ENCODE measurements at regions not wholly inside any gene's neighbourhood (a gene's known extent, or its start where the extent isn't known, plus 50 kb on each side); places are given as distances from the start of the nearest gene placed in this dataset.
"Not testable (repeated sequence)": the region's sequence is repeated elsewhere in the genome, so short reads cannot be mapped to it uniquely, and the experiment has no call there.

GRCh38 chr16:60763869-60764268 is 1272.4 kb downstream of the CDH8 start:
- no peak for DNase-seq

- no peak for DNase-seq
Observed at GRCh38 chr16:60755907-60756306, 1280.3 kb downstream of the CDH8 start.

DNA sequence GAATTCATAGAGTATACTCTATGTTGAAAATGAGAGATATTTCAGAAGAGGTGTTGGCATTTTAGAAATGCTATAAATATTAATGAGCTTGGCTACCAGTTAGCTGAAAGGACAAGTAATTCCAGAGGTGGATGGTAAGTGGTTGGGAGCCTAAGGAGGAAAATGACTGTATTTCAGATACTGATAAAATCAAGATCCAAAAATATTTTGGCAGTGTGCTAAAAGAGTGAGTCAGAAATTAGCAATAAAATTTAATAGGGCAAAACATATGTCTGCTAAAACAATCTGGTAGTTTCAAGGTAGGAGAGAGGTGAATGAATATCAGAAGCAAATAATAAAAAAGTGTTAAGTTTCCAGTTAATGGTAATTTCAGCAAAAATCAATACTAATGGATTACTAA is 1287.9 kb downstream of the CDH8 start:
- no peak for DNase-seq

DNA sequence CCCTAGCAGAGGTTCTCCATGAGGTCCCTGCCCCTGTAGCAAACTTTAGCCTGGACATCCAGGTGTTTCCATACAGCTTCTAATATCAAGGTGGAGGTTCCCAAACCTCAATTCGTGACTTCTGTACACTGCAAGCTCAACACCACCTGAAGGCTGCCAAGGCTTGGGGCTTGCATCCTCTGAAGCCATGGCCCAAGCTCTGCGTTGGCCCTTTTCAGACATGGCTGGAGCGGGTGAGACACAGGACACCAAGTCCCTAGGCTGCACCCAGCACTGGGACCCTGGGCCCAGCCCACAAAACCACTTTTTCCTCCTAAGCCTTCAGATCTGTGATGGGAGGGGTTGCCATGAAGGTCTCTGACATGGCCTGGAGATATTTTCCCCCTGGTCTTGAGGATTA is 1292.0 kb downstream of the CDH8 start:
- no peak for DNase-seq

DNA sequence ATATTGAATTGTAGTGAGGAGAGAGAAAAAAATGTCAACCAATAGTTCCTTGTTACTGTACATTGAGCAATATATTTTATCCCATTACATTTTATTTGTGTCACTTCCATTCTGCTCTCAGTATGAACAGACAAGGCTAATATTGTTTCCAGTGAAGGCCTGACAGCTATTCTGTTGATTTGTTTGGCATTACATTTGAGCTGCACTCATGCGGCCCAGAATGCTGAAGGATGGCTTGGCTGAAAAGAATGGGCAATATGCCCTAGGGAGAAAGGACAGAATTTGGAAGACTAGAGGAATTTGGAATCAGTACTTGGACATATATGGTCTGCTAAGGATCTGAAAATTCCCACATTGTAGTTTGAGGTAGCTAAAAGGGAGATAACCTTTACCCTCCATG is 1294.4 kb downstream of the CDH8 start:
- no peak for DNase-seq

- DNase-seq, result no peak
Observed at GRCh38 chr16:60739737-60740683, 1296.2 kb downstream of the CDH8 start.

- no peak for DNase-seq
Observed at GRCh38 chr16:60731329-60732050, 1304.7 kb downstream of the CDH8 start.

GRCh38 chr16:60729051-60729450 is 1307.2 kb downstream of the CDH8 start:
- no peak for DNase-seq

DNA sequence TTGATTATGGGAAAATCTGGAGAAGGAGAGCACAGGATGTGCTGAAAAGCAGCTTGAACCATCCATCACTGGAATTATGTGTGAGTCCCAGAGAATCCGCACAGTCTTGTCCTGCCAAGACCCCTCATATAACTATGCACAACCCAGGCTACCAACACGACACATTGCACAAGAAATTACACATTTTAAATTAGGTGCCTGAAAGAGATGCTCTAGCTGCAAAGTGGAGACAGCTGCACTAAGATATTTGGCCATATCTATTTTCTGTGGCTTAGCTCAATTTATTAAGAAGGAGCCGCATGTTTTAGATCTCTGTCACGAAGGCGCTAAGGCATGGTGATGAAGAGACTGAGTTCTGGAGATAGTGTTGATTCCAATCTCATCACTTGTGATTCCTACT is 1308.4 kb downstream of the CDH8 start:
- no peak for DNase-seq

DNA sequence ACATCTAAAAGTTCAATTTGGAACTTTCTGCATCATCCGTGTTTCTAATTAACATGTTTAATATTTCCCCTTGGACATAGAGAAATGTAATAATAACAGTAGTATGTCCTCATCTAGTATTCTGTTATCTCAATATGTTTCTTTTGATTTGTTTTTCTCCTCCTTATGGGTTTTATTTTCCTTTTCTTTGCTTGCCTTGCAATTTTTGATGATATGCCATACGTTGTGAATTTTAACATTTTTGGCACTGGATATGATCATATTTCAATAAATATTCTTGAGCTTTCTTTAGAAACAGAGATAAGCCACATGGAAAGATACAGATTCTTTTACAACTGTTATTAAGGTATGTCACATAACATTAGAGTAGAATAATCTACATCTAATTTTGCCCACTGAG is 1316.2 kb downstream of the CDH8 start:
- no peak for DNase-seq

DNA sequence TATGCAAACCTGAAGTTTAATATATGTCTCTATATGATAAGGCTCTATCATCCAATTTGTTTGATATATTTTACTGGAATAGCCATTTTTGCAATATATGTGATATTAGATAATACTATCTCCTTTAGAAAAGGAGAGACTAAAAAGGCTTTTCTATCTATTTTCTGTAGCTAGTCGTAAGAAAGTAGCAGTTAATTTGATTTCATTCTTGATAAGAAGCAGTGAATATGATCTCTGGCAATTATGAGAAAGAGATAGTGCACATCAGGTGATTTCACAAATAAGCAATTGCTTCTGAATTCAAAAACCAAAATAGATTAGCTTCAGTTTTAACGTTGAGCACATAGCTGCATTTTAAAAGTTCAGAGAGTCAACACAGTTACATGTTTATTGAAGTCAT is 1318.4 kb downstream of the CDH8 start:
- DNase-seq, result no peak

DNA sequence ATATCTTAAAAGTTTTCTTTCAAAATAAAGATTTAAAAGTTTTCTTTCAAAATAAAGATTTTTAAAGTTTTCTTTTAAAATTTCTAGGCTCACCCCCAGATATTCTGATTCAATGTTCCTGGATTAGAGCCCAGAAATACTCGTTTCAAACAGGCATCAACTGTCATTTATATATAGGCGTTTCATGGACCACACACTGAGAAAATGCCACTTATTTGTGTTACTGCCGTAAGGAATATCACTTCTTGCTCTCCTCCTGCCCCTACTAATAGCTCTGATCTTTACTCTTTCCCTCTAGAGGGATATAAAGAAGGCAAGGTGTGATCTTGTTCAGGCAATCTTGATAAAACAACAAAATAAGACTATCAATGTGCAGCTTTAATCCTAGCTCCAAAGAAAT is 1324.1 kb downstream of the CDH8 start:
- no peak for DNase-seq

DNA sequence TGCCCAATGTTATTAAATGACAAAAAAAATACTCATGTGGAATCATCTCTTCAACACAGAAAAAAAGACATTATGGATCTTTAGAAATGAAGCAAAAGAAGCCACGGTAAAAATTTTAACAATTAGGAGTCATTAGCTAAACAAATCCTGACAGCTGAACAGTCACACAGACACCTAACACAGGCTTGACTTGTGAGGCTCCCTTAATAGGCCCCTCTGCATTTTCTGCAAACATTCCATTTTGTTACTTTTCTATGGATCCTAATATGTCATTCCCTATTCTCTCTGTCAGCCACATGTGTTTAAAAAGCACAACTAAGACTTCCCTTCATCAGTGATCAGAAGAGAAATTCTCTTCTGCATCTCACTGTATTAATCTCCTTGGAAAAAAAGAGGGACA is 1331.5 kb downstream of the CDH8 start:
- no peak for DNase-seq

GRCh38 chr16:60703096-60703495 is 1333.1 kb downstream of the CDH8 start:
- no peak for DNase-seq

- DNase-seq, result no peak
Observed at GRCh38 chr16:60686824-60687223, 1349.4 kb downstream of the CDH8 start.

DNA sequence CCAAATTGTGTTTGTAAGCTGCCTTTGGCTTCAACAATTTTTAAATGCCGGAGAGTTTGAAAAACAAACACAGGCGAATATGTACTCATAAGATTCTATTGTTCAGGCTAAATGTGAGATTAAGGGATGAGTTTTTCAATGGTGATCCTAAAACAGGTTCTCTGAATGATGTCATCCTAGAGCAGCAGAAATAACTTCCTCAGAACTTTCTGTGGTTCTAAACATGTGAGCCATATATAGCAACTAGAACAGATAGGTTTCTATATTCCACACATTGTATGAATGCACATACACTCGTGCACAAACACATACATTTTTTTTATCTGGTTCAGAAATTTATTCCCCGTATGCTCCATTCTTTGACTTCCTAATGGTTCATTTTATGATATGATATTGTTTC is 1352.2 kb downstream of the CDH8 start:
- DNase-seq, result no peak

GRCh38 chr16:60682219-60682618 is 1354.0 kb downstream of the CDH8 start:
- no peak for DNase-seq

- no peak for DNase-seq
Observed at GRCh38 chr16:60681043-60681442, 1355.2 kb downstream of the CDH8 start.

GRCh38 chr16:60675022-60675421 is 1361.2 kb downstream of the CDH8 start:
- DNase-seq, result no peak

DNA sequence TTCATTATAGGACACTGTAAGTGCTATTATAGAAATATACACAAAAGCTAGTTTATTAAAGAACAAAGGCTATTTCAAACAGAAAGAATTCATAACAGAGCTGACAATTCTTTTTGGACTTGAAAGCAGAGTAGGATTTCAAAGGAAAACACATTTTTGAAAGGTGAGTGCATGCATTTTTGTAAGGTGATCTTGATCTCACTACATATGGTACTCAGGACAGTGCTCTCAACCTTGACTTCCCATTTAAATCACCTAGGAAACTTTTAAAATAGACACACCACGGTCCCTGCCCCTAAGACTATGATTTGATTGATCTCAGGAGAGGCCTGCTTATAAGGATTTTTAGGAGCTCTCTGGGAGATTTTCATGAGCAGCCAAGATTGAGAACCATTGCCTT is 1362.0 kb downstream of the CDH8 start:
- DNase-seq, result no peak

- DNase-seq, result no peak
Observed at GRCh38 chr16:60655514-60656153, 1380.6 kb downstream of the CDH8 start.

DNA sequence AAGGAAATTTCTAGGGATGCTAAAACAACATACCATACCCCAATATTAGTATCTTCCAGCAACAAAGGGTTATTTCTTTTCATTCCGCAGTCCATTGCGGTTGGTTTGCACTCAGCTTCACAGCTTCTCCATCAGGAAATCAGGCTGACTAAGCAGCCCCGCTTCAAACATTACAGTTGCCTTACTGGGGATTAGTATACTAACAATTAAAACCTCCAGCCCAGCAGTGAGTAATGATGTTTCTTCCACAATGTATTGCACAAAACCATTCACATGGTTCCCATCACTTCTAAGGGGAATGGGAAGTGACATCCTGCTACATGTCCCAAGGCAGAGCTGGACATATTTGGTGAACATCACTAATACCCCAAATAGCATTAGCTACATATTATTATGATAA is 1384.9 kb downstream of the CDH8 start:
- no peak for DNase-seq

DNA sequence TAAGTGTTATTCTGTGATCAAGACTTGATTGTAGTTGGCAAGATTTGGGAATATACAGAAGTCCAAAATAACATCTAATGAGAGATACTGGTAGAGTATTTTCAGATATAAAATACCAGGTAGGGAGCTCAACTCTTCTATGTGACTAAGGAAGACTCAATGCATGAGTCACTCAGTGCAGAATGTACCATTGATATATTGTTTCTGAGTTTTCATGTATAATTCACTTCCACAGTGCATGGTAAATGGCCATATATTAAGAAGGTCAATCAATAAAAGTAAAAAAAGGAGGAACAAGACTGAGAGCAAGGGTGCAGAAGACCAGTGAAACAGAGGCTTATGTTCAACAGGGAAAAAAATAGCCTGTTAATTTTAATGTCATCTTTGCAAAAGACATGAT is 1387.9 kb downstream of the CDH8 start:
- DNase-seq, result no peak

DNA sequence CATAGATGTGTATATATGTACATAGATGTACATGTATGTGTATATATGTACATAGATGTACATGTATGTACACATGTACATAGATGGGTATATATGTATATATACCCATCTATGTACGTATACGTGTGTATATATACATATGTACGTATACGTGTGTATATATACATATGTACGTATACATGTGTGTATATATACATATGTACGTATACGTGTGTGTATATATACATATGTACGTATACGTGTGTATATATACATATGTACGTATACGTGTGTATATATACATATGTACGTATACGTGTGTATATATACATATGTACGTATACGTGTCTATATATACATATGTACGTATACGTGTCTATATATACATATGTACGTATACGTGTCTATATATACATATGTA is 1388.8 kb downstream of the CDH8 start:
- not testable (repeated sequence) for DNase-seq

All from CD4-positive, alpha-beta T cell treated with Interleukin-4 for 1 hour (primary cell).